Thoracic aorta (tissue), 2 donors: ENCODE measurements at regions not wholly inside any gene's neighbourhood (a gene's known extent, or its start where the extent isn't known, plus 50 kb on each side); places are given as distances from the start of the nearest gene placed in this dataset.

Source experiments
- ATAC-seq: fragments of 150-250 bp; one replicate; pipeline ENCODE4 v1.8.0; 2017; ENCODE audit warnings: low read depth; ENCODE audit not compliant: insufficient number of reproducible peaks, low FRiP score
- DNase-seq: peaks from one replicate; pipeline ENCODE4 v3.0.0-alpha.2; 2020; ENCODE audit warnings: low spot score
- H3K27ac ChIP-seq, 2 donors: fragments of 200-600 bp; sonication (generic); 1 replicate in 1 of 2; 2 replicates in 1 of 2; pipeline ENCODE4 v1.5.1; 2016; ENCODE audit warnings: mild to moderate bottlenecking in 2 of 2, moderate library complexity in 2 of 2
- H3K27me3 ChIP-seq: fragments of 200-600 bp; sonication (generic); replicated peaks from 2 replicates; pipeline ENCODE4 v1.6.0; 2016; ENCODE audit warnings: mild to moderate bottlenecking; ENCODE audit not compliant: insufficient read depth
- H3K36me3 ChIP-seq: fragments of 200-600 bp; sonication (generic); one replicate; pipeline ENCODE4 v1.5.1; 2016
- H3K4me1 ChIP-seq, 2 donors: fragments of 200-600 bp; sonication (generic); 1 replicate in 1 of 2; 2 replicates in 1 of 2; pipeline versions ENCODE4 v1.5.1 to v1.6.0; 2016; ENCODE audit warnings: low read depth in 2 of 2, mild to moderate bottlenecking in 1 of 2; ENCODE audit not compliant: control insufficient read depth in 1 of 2
- H3K4me3 ChIP-seq: fragments of 200-600 bp; sonication (generic); 2 replicates; pipeline ENCODE4 v1.5.1; 2016; ENCODE audit warnings: mild to moderate bottlenecking
- H3K9me3 ChIP-seq: fragments of 200-600 bp; sonication (generic); 2 replicates; pipeline ENCODE4 v1.5.1; 2016
- TF ChIP-seq, protein P1 (sequence below): fragments of 200-600 bp; sonication (generic); IDR thresholded peaks from one replicate; pipeline ENCODE4 v1.5.1; 2019; ENCODE audit warnings: antibody characterized with exemption

DNA sequence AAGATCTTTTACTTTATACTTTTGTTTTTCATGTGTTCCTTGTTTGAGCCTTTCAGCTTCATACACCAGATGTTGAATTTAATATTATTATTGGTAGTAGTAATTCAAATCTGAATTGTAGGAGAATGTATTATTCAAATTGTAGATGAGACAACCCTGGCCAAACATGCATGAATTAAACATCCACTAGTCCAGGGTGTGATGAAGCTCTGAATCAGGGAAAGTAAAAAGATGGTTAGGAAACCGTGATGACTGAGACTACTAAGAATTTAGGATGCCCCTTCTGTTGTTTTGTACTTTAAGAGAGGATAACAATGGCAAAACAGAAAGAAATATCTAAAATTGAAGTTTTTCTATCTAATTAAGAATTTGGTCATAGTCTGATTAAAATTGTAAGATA, 227.8 kb upstream of the CDH2 start:
- Histone ChIP-seq H3K36me3 (no peaks in the 10 kb centered on the region), H3K27ac (no peak overlapping the region), H3K4me3 (no peak overlapping the region), H3K27me3 (no peaks in the 10 kb centered on the region), H3K4me1 (no peaks in the 10 kb centered on the region), H3K9me3 (no peaks in the 10 kb centered on the region)
- TF ChIP-seq, protein P1, sequence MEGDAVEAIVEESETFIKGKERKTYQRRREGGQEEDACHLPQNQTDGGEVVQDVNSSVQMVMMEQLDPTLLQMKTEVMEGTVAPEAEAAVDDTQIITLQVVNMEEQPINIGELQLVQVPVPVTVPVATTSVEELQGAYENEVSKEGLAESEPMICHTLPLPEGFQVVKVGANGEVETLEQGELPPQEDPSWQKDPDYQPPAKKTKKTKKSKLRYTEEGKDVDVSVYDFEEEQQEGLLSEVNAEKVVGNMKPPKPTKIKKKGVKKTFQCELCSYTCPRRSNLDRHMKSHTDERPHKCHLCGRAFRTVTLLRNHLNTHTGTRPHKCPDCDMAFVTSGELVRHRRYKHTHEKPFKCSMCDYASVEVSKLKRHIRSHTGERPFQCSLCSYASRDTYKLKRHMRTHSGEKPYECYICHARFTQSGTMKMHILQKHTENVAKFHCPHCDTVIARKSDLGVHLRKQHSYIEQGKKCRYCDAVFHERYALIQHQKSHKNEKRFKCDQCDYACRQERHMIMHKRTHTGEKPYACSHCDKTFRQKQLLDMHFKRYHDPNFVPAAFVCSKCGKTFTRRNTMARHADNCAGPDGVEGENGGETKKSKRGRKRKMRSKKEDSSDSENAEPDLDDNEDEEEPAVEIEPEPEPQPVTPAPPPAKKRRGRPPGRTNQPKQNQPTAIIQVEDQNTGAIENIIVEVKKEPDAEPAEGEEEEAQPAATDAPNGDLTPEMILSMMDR, result no peak
- ATAC-seq, result no peak
- no peak for DNase-seq

DNA sequence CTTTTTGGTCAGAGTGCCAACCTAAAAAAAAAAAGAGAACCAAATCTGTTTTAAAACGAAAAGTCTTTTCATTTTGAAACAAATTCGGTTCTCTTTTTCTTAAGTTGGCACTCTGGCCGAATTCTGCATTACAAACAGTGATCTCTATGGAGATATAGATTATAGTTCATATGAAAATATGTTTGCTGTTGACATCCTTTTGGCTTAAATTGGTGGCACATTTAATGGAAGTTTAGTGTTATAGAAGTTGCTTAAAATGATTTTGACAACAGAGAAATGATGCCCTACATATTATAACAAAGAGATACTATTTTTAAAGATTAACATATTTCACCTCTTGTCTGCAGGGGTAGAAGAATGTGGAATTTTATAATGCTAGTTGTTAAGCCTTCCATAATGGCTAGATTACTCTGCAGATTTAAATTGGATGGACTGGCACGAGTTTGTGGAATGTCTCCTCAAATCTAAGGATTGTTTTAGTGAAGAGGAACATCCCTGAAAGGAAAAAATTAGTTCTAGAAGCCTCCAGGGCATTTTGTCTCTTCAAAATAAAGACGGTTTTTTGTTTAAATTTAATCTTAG, 222.9 kb upstream of the CDH2 start:
- no peak overlapping the region for H3K4me3 ChIP-seq
- H3K36me3 ChIP-seq, result no peaks in the 10 kb centered on the region
- no peaks in the 10 kb centered on the region for H3K4me1 ChIP-seq
- ATAC-seq, result no peak
- no peak for DNase-seq
- TF ChIP-seq, protein P1, result no peak
- H3K9me3 ChIP-seq, result no peaks in the 10 kb centered on the region
- no peak overlapping the region for H3K27ac ChIP-seq
- no peaks in the 10 kb centered on the region for H3K27me3 ChIP-seq

DNA sequence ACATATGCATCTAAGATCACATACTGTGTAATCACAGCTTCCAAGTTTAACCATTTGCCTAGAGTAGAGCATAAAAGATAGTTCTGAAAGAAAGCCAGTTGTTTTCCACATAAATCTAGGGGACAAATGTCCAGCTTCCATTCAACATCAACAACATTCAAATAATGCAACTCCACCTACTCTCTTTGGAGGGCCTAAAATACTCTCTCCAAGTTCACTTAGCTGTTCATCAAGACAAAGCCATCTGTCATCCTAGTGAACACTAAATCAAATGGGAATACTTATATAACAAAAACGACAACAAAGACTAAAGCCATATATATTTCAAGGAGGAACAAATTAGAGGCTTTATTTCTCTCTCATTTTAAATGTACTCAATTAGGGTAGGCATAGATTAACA, 221.5 kb upstream of the CDH2 start:
- no peaks in the 10 kb centered on the region for H3K27me3 ChIP-seq
- TF ChIP-seq, protein P1, result no peak

DNA sequence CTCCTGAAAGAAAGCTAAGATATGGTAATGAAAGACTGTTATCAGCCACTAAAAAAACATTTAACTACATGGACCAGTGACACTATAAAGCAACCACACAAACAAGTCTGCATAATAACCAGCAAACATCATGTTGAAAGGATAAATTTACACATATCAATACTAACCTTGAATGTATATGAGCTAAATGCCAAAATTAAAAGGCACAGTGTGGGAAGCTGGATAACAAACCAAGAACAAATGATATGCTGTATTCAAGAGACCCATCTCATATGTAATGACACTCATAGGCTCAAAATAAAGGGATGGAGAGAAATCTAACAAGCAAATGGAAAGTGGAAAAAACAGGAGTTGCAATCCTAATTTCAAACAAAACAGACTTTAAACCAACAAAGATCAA, 213.1 kb upstream of the CDH2 start:
- TF ChIP-seq, protein P1, result no peak
- ATAC-seq, result no peak
- no peaks in the 10 kb centered on the region for H3K36me3 ChIP-seq

More for the DNA sequence above, 221.5 kb upstream of the CDH2 start:
- ATAC-seq (no peak), DNase-seq (no peak)
- no peak overlapping the region for H3K27ac ChIP-seq
- H3K9me3 ChIP-seq, result no peaks in the 10 kb centered on the region
- no peak overlapping the region for H3K4me3 ChIP-seq
- no peaks in the 10 kb centered on the region for H3K4me1 ChIP-seq
- H3K36me3 ChIP-seq, result no peaks in the 10 kb centered on the region

DNA sequence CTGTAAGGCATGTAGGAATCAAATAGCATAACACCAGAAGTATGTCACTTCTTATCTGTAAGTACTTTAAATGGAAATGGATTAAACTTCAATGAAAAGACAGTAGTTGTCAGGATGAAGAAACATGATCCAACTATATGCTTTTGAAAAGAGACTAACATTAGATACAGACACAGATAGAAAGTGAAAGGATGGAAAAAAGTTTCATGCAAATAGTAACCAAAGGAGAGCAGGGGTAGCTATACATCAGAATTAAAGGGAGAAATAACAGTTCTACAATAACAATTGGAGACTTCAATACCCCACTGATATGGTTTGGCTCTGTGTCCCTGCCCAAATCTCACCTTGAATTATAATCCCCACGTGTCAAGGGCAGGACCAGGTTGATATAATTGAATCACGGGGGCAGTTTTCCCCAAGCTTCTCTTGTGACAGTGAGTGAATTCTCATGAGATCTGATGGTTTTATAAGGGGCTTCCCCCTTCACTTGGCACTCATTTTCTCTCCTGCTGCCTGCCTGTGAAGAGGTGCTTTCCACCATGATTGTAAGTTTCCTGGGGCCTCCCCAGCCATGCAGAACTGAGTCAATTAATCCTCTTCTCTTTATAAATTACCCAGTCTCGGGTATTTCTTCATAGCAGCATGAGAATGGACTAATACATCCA, 205.4 kb upstream of the CDH2 start:
- TF ChIP-seq, protein P1, result no peak
- H3K9me3 ChIP-seq, result peaks cover 4% of the 10 kb centered on the region
- no peak for DNase-seq
- no peaks in the 10 kb centered on the region for H3K4me1 ChIP-seq
- no peak overlapping the region for H3K27ac ChIP-seq
- no peak for ATAC-seq
- H3K27me3 ChIP-seq, result no peaks in the 10 kb centered on the region
- H3K36me3 ChIP-seq, result no peaks in the 10 kb centered on the region
- no peak overlapping the region for H3K4me3 ChIP-seq

More for the DNA sequence above, 213.1 kb upstream of the CDH2 start:
- no peak for DNase-seq
- Histone ChIP-seq H3K4me1 (no peaks in the 10 kb centered on the region), H3K27me3 (no peaks in the 10 kb centered on the region), H3K27ac (no peak overlapping the region), H3K9me3 (peaks cover 12% of the 10 kb centered on the region), H3K4me3 (no peak overlapping the region)
